GM23338 (cell line): ENCODE measurements at regions not wholly inside any gene's neighbourhood (a gene's known extent, or its start where the extent isn't known, plus 50 kb on each side); places are given as distances from the start of the nearest gene placed in this dataset.

Source experiments
- ATAC-seq: fragments of 200-7000 bp; cut with Tn5 transposase; 3 replicates; pipeline ENCODE4 v1.9.1; 2020
- DNase-seq: peaks from one replicate; pipeline ENCODE4 v3.0.0-alpha.2; 2015; ENCODE audit warnings: low spot score
- H2AFZ ChIP-seq: fragments of 200-600 bp; sonication (generic); 2 replicates; pipeline ENCODE4 v1.8.0; 2016; ENCODE audit warnings: antibody characterized with exemption, mild to moderate bottlenecking, moderate library complexity
- H3F3A ChIP-seq: fragments of 200-600 bp; sonication (generic); replicated peaks from 2 replicates; pipeline ENCODE4 v1.8.0; 2017; ENCODE audit warnings: antibody characterized with exemption, mixed run types, low read depth
- H3K27ac ChIP-seq: fragments of 200-600 bp; sonication (generic); 2 replicates; pipeline ENCODE4 v1.6.1; 2016; ENCODE audit warnings: low read depth
- H3K27me3 ChIP-seq: fragments of 200-600 bp; sonication (generic); 2 replicates; pipeline ENCODE4 v1.8.0; 2016; ENCODE audit warnings: mild to moderate bottlenecking, mixed run types, moderate library complexity; ENCODE audit not compliant: insufficient read depth
- H3K36me3 ChIP-seq: fragments of 200-600 bp; sonication (generic); 2 replicates; pipeline ENCODE4 v1.8.0; 2016; ENCODE audit warnings: mild to moderate bottlenecking; ENCODE audit not compliant: insufficient read depth
- H3K4me1 ChIP-seq: fragments of 200-600 bp; sonication (generic); 2 replicates; pipeline ENCODE4 v1.8.0; 2016; ENCODE audit warnings: mild to moderate bottlenecking, moderate library complexity; ENCODE audit not compliant: insufficient read depth
- H3K4me2 ChIP-seq: fragments of 200-600 bp; sonication (generic); 2 replicates; pipeline ENCODE4 v1.7.1; 2017; ENCODE audit warnings: mixed run types
- H3K4me3 ChIP-seq: fragments of 200-600 bp; sonication (generic); 2 replicates; pipeline ENCODE4 v1.6.1; 2016; ENCODE audit warnings: mixed run types
- H3K79me2 ChIP-seq: fragments of 200-600 bp; sonication (generic); replicated peaks from 2 replicates; pipeline ENCODE4 v1.8.0; 2017; ENCODE audit warnings: mild to moderate bottlenecking; ENCODE audit not compliant: insufficient read depth
- H3K9me2 ChIP-seq: fragments of 200-600 bp; sonication (generic); 2 replicates; pipeline ENCODE4 v1.8.0; 2017; ENCODE audit not compliant: insufficient read depth
- H4K20me1 ChIP-seq: fragments of 200-600 bp; sonication (generic); replicated peaks from 2 replicates; pipeline ENCODE4 v1.8.0; 2017; ENCODE audit warnings: mild to moderate bottlenecking; ENCODE audit not compliant: insufficient read depth
- H3K27ac Mint-ChIP-seq: 2 replicates; pipeline ENCODE4 v1.8.0; 2020; ENCODE audit warnings: inconsistent platforms, mild to moderate bottlenecking, moderate library complexity, mixed read lengths
- H3K27me3 Mint-ChIP-seq: 3 replicates; pipeline ENCODE4 v1.8.0; 2022; ENCODE audit warnings: low read depth, mild to moderate bottlenecking, moderate library complexity, mixed read lengths, inconsistent platforms; ENCODE audit not compliant: insufficient read depth, poor library complexity
- H3K36me3 Mint-ChIP-seq: 3 replicates; pipeline ENCODE4 v1.8.0; 2021; ENCODE audit warnings: low read depth, mild to moderate bottlenecking, inconsistent platforms, moderate library complexity, mixed read lengths
- H3K4me1 Mint-ChIP-seq: 3 replicates; pipeline ENCODE4 v1.8.0; 2020; ENCODE audit warnings: mild to moderate bottlenecking, inconsistent platforms, mixed read lengths
- H3K4me3 Mint-ChIP-seq: 3 replicates; pipeline ENCODE4 v1.8.0; 2021; ENCODE audit warnings: moderate library complexity, mild to moderate bottlenecking, inconsistent platforms, mixed read lengths
- H3K9me3 Mint-ChIP-seq: 3 replicates; pipeline ENCODE4 v1.8.0; 2020; ENCODE audit warnings: moderate library complexity, mild to moderate bottlenecking, inconsistent platforms, mixed read lengths
- CREB1 ChIP-seq: fragments of 250-450 bp; sonication (Bioruptor Pico); IDR thresholded peaks from 2 replicates; pipeline ENCODE4 v1.5.0; 2020; ENCODE audit warnings: low read depth, mild to moderate bottlenecking, moderate library complexity
- EZH2 ChIP-seq: fragments of 200-600 bp; sonication (generic); IDR thresholded peaks from one replicate; pipeline ENCODE4 v1.8.0; 2017; ENCODE audit warnings: antibody characterized with exemption, mild to moderate bottlenecking, low read depth; ENCODE audit not compliant: unreplicated experiment
- EZH2phosphoT487 ChIP-seq: fragments of 200-600 bp; sonication (generic); IDR thresholded peaks from one replicate; pipeline ENCODE4 v1.8.1; 2018; ENCODE audit warnings: antibody characterized with exemption; ENCODE audit not compliant: unreplicated experiment
- JUNB ChIP-seq: IDR thresholded peaks from one replicate; pipeline ENCODE4 v1.6.1; 2016; ENCODE audit warnings: antibody characterized with exemption; ENCODE audit not compliant: unreplicated experiment
- NANOG ChIP-seq: IDR thresholded peaks from 2 replicates; pipeline ENCODE4 v1.6.1; 2016; ENCODE audit warnings: antibody characterized with exemption, borderline replicate concordance
- POLR2AphosphoS5 ChIP-seq: IDR thresholded peaks from 2 replicates; pipeline ENCODE4 v1.6.1; 2016; ENCODE audit warnings: antibody characterized with exemption, low read depth
- REST ChIP-seq: IDR thresholded peaks from one replicate; pipeline ENCODE4 v1.6.1; 2018; ENCODE audit warnings: antibody characterized with exemption; ENCODE audit not compliant: unreplicated experiment
- STAT1 ChIP-seq: IDR thresholded peaks from one replicate; pipeline ENCODE4 v1.6.1; 2016; ENCODE audit warnings: antibody characterized with exemption; ENCODE audit not compliant: unreplicated experiment
- ZNF114 ChIP-seq: fragments of 250-450 bp; sonication (Bioruptor Pico); IDR thresholded peaks from 2 replicates; pipeline ENCODE4 v1.5.0; 2020; ENCODE audit warnings: mild to moderate bottlenecking, moderate library complexity
- ZNF331 ChIP-seq: fragments of 250-450 bp; sonication (Bioruptor Pico); IDR thresholded peaks from 2 replicates; pipeline ENCODE4 v1.5.0; 2020; ENCODE audit warnings: low read depth, mild to moderate bottlenecking, moderate library complexity
- TF ChIP-seq, protein P1 (sequence below), 2 experiments: fragments of 200-600 bp in 1 of 2; sonication (generic) in 1 of 2; conservative IDR thresholded peaks; 2 replicates each; pipeline versions ENCODE4 v1.5.1 to v1.6.1; 2016 to 2017; ENCODE audit warnings: antibody characterized with exemption in 2 of 2, low read depth in 2 of 2, mild to moderate bottlenecking in 2 of 2, moderate library complexity in 1 of 2
- TF ChIP-seq, protein P2 (sequence below): IDR thresholded peaks from 2 replicates; pipeline ENCODE4 v1.6.1; 2016; ENCODE audit warnings: antibody characterized with exemption

GRCh38 chr3:56985878-56986277 lies 74.6 kb upstream of the SPATA12 start:
- no peaks in the 10 kb centered on the region for H4K20me1 ChIP-seq
- H3K9me3 Mint-ChIP-seq, result no peaks in the 10 kb centered on the region
- H3F3A ChIP-seq, result no peaks in the 10 kb centered on the region
- H3K79me2 ChIP-seq, result no peaks in the 10 kb centered on the region
- no peaks in the 10 kb centered on the region for H3K36me3 ChIP-seq
- 0 out of 2 replicates have a peak overlapping the region, but pooled peaks have one; percentile 63 for H3K27ac ChIP-seq
- H3K4me3 ChIP-seq, result no peak overlapping the region
- no peak for ATAC-seq
- peaks cover 24% of the 10 kb centered on the region for H3K4me1 Mint-ChIP-seq
- peaks cover 3% of the 10 kb centered on the region for H3K27me3 Mint-ChIP-seq
- H3K9me2 ChIP-seq, result no peaks in the 10 kb centered on the region
- no peaks in the 10 kb centered on the region for H3K36me3 Mint-ChIP-seq
- H3K27me3 ChIP-seq, result no peaks in the 10 kb centered on the region
- no peak overlapping the region for H3K4me2 ChIP-seq
- no peak for TF ChIP-seq CREB1 (CRISPR knock-in tag)
- TF ChIP-seq, protein P1, sequence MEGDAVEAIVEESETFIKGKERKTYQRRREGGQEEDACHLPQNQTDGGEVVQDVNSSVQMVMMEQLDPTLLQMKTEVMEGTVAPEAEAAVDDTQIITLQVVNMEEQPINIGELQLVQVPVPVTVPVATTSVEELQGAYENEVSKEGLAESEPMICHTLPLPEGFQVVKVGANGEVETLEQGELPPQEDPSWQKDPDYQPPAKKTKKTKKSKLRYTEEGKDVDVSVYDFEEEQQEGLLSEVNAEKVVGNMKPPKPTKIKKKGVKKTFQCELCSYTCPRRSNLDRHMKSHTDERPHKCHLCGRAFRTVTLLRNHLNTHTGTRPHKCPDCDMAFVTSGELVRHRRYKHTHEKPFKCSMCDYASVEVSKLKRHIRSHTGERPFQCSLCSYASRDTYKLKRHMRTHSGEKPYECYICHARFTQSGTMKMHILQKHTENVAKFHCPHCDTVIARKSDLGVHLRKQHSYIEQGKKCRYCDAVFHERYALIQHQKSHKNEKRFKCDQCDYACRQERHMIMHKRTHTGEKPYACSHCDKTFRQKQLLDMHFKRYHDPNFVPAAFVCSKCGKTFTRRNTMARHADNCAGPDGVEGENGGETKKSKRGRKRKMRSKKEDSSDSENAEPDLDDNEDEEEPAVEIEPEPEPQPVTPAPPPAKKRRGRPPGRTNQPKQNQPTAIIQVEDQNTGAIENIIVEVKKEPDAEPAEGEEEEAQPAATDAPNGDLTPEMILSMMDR (conservative IDR thresholded peaks at IDR 0.05; ENCODE audit: low read depth in 2 of 2), result 0 out of 4 replicates have a peak, but pooled peaks of 1 of the 2 experiments have one; percentile 10
- H3K4me1 ChIP-seq, result peaks cover 10% of the 10 kb centered on the region
- H2AFZ ChIP-seq, result peak overlapping the region; percentile 52; the same call in 1 of the 2 replicates
- peak; percentile 30 for DNase-seq
- H3K27ac Mint-ChIP-seq, result peak overlapping the region; percentile 63
- no peak overlapping the region for H3K4me3 Mint-ChIP-seq

- Histone ChIP-seq H3K4me2 (no peak overlapping the region), H3K27ac (no peak overlapping the region)
- TF ChIP-seq JUNB (no peak), ZNF114 (CRISPR knock-in tag) (no peak), POLR2AphosphoS5 (no peak), REST (no peak), NANOG (no peak), ZNF331 (CRISPR knock-in tag) (no peak), CREB1 (CRISPR knock-in tag) (no peak), STAT1 (no peak), EZH2 (no peak), EZH2phosphoT487 (no peak)
- TF ChIP-seq, protein P2, sequence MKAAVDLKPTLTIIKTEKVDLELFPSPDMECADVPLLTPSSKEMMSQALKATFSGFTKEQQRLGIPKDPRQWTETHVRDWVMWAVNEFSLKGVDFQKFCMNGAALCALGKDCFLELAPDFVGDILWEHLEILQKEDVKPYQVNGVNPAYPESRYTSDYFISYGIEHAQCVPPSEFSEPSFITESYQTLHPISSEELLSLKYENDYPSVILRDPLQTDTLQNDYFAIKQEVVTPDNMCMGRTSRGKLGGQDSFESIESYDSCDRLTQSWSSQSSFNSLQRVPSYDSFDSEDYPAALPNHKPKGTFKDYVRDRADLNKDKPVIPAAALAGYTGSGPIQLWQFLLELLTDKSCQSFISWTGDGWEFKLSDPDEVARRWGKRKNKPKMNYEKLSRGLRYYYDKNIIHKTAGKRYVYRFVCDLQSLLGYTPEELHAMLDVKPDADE, result no peak
- TF ChIP-seq, protein P1 (conservative IDR thresholded peaks at IDR 0.05; ENCODE audit: low read depth in 2 of 2), result no peak
Observed at GRCh38 chr3:56985460-56985859, 75.0 kb upstream of the SPATA12 start.

More at GRCh38 chr3:56985460-56985859, 75.0 kb upstream of the SPATA12 start:
- Histone ChIP-seq H4K20me1 (no peaks in the 10 kb centered on the region), H3F3A (no peaks in the 10 kb centered on the region), H3K27me3 (no peaks in the 10 kb centered on the region), H3K79me2 (no peaks in the 10 kb centered on the region), H3K4me1 (peaks cover 10% of the 10 kb centered on the region), H2AFZ (no peak overlapping the region), H3K9me2 (no peaks in the 10 kb centered on the region), H3K36me3 (no peaks in the 10 kb centered on the region), H3K4me3 (no peak overlapping the region)
- Mint-ChIP-seq H3K4me1 (peaks cover 24% of the 10 kb centered on the region), H3K9me3 (no peaks in the 10 kb centered on the region), H3K4me3 (no peak overlapping the region), H3K36me3 (no peaks in the 10 kb centered on the region), H3K27me3 (peaks cover 3% of the 10 kb centered on the region), H3K27ac (no peak overlapping the region)
- DNase-seq (no peak), ATAC-seq (no peak)
